ENCODE measurements at regions not wholly inside any gene's neighbourhood (a gene's known extent, or its start where the extent isn't known, plus 50 kb on each side); places are given as distances from the start of the nearest gene placed in this dataset.

DNA sequence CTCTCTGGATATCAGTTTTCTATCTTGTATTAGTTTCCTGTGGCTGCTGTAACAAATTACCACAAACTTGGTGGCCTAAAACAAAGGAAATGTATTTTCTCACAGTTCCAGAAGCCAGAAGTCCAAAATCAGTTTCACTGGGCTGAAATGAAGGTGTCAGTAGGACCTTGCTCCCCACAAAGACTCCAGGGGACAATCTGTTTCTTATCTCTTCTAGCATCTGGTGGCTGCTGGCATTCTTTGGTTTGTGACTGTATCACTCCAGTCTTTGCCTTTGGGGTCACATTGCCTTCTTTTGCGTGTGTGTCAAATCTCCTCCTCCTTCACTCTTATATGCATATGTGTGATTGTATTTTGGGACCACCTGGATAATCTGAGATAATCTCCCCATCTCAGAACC is 153.0 kb upstream of the PRPS1L1 start:
- H3K36me3 Mint-ChIP-seq: no peaks in the 10 kb centered on the region
- TF ChIP-seq EZH2 (IDR thresholded peaks at IDR 0.05): no peak
- no peak for TF ChIP-seq EZH2phosphoT487 (IDR thresholded peaks at IDR 0.05)
- TF ChIP-seq, protein P1, sequence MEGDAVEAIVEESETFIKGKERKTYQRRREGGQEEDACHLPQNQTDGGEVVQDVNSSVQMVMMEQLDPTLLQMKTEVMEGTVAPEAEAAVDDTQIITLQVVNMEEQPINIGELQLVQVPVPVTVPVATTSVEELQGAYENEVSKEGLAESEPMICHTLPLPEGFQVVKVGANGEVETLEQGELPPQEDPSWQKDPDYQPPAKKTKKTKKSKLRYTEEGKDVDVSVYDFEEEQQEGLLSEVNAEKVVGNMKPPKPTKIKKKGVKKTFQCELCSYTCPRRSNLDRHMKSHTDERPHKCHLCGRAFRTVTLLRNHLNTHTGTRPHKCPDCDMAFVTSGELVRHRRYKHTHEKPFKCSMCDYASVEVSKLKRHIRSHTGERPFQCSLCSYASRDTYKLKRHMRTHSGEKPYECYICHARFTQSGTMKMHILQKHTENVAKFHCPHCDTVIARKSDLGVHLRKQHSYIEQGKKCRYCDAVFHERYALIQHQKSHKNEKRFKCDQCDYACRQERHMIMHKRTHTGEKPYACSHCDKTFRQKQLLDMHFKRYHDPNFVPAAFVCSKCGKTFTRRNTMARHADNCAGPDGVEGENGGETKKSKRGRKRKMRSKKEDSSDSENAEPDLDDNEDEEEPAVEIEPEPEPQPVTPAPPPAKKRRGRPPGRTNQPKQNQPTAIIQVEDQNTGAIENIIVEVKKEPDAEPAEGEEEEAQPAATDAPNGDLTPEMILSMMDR (IDR thresholded peaks at IDR 0.05): no peak
- no peak overlapping the region for H3K27ac Mint-ChIP-seq

DNA sequence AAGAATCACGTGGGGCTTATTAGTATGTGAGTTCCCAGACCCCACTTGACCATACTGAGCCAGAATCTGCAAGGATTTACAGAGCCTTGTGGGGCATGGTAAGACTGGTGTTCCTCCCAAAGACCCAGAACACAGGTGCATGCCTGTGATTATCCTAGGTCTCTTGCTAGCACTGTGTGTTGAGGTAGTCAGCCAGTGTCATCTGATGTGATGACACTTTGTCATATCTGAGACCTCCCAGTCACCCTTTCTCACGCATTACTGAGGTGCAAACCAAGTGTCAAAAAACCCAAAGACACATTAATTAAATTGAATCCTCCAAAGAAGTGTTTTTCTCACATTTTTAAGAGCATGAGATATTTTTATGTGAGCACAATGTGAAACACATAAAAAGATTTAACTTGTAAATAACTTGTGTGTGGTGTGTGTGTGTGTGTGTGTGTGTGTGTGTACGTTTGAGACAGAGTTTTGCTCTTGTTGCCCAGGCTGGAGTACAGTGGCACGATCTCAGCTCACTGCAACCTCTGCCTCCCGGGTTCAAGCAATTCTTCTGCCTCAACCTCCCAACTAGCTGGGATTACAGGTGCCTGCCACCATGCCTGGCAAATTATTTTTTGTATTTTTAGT is 162.0 kb upstream of the PRPS1L1 start:
- Histone ChIP-seq H3K36me3 (no peaks in the 10 kb centered on the region), H3K27ac (no peak overlapping the region), H3K4me2 (no peak overlapping the region), H3K79me2 (ENCODE audit: low read depth) (no peaks in the 10 kb centered on the region), H3F3A (ENCODE audit: low read depth) (no peaks in the 10 kb centered on the region), H4K20me1 (ENCODE audit: low read depth) (no peaks in the 10 kb centered on the region), H3K4me3 (no peak overlapping the region), H3K9ac (no peak overlapping the region), H3K9me3 (ENCODE audit: low read depth) (peaks cover 5% of the 10 kb centered on the region), H3K27me3 (no peaks in the 10 kb centered on the region), H2AFZ (replicated peaks) (no peak overlapping the region), H3K4me1 (no peaks in the 10 kb centered on the region)
- Mint-ChIP-seq H3K36me3 (no peaks in the 10 kb centered on the region), H3K27ac (no peak overlapping the region), H3K4me1 (no peaks in the 10 kb centered on the region), H3K9me3 (no peaks in the 10 kb centered on the region), H3K4me3 (no peak overlapping the region), H3K27me3 (ENCODE audit: insufficient read depth, low read depth) (no peaks in the 10 kb centered on the region)
- no peak for DNase-seq (ENCODE audit: low spot score)
- TF ChIP-seq EZH2 (IDR thresholded peaks at IDR 0.05) (no peak), EZH2phosphoT487 (IDR thresholded peaks at IDR 0.05) (no peak)
- TF ChIP-seq, protein P1 (IDR thresholded peaks at IDR 0.05): no peak

More for the DNA sequence above, 153.0 kb upstream of the PRPS1L1 start:
- no peak overlapping the region for H2AFZ ChIP-seq (replicated peaks)
- no peak overlapping the region for H3K4me2 ChIP-seq
- no peak overlapping the region for H3K4me3 Mint-ChIP-seq
- no peak overlapping the region for H3K4me3 ChIP-seq
- no peak for DNase-seq (ENCODE audit: low spot score)
- no peak overlapping the region for H3K9ac ChIP-seq
- H3K4me1 ChIP-seq: no peaks in the 10 kb centered on the region
- H3K36me3 ChIP-seq: no peaks in the 10 kb centered on the region
- H3K79me2 ChIP-seq (ENCODE audit: low read depth): no peaks in the 10 kb centered on the region
- no peaks in the 10 kb centered on the region for H3K27me3 ChIP-seq
- H3K27me3 Mint-ChIP-seq (ENCODE audit: insufficient read depth, low read depth): no peaks in the 10 kb centered on the region
- H3K9me3 Mint-ChIP-seq: no peaks in the 10 kb centered on the region
- no peaks in the 10 kb centered on the region for H3K4me1 Mint-ChIP-seq
- no peaks in the 10 kb centered on the region for H4K20me1 ChIP-seq (ENCODE audit: low read depth)
- no peaks in the 10 kb centered on the region for H3K9me3 ChIP-seq (ENCODE audit: low read depth)
- no peak overlapping the region for H3K27ac ChIP-seq
- no peaks in the 10 kb centered on the region for H3F3A ChIP-seq (ENCODE audit: low read depth)

DNA sequence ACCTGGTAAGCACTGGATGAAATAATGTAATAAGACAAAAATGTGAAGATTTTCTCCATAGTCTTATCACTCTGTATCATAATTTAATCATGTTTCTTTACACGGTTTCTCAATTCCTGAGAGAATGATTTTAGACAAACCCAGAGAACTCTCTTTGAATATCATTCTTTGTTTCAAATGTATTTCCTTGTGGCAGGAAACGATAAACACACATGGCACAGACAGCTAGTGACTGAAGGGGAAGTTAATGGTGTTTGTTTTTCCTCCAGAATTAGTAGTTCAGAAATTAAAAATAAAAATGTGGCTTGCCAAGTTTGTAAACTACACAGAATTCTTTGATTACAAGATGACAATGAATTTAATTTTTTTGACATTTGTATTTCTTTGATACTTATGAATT is 163.7 kb upstream of the PRPS1L1 start:
- Mint-ChIP-seq H3K27ac (no peak overlapping the region), H3K4me1 (no peaks in the 10 kb centered on the region), H3K4me3 (no peak overlapping the region), H3K36me3 (no peaks in the 10 kb centered on the region), H3K27me3 (ENCODE audit: insufficient read depth, low read depth) (no peaks in the 10 kb centered on the region), H3K9me3 (no peaks in the 10 kb centered on the region)
- no peak overlapping the region for H3K9ac ChIP-seq
- no peak overlapping the region for H2AFZ ChIP-seq (replicated peaks)
- H3K4me1 ChIP-seq: no peaks in the 10 kb centered on the region
- TF ChIP-seq, protein P1 (IDR thresholded peaks at IDR 0.05): no peak
- TF ChIP-seq EZH2phosphoT487 (IDR thresholded peaks at IDR 0.05) (no peak), EZH2 (IDR thresholded peaks at IDR 0.05) (no peak)
- no peaks in the 10 kb centered on the region for H3K79me2 ChIP-seq (ENCODE audit: low read depth)
- H4K20me1 ChIP-seq (ENCODE audit: low read depth): no peaks in the 10 kb centered on the region
- peaks cover 5% of the 10 kb centered on the region for H3K9me3 ChIP-seq (ENCODE audit: low read depth)
- no peaks in the 10 kb centered on the region for H3F3A ChIP-seq (ENCODE audit: low read depth)
- H3K27ac ChIP-seq: no peak overlapping the region
- H3K36me3 ChIP-seq: no peaks in the 10 kb centered on the region
- no peak overlapping the region for H3K4me2 ChIP-seq
- DNase-seq (ENCODE audit: low spot score): no peak
- no peaks in the 10 kb centered on the region for H3K27me3 ChIP-seq
- no peak overlapping the region for H3K4me3 ChIP-seq

Data from neural progenitor cell (in vitro differentiated cells).